Karpas-422 (cell line): ENCODE measurements at regions not wholly inside any gene's neighbourhood (a gene's known extent, or its start where the extent isn't known, plus 50 kb on each side); places are given as distances from the start of the nearest gene placed in this dataset.
A peak's percentile ranks its signal among the peaks of the same experiment; 100 is the strongest.
"Not testable (repeated sequence)": the region's sequence is repeated elsewhere in the genome, so short reads cannot be mapped to it uniquely, and the experiment has no call there.

Experiments used
- DNase-seq: peaks from one replicate; pipeline ENCODE4 v3.0.0-alpha.2; 2015
- H2AFZ ChIP-seq: fragments of 200-600 bp; sonication (generic); 2 replicates; pipeline ENCODE4 v1.6.1; 2014; ENCODE audit warnings: antibody characterized with exemption, low read length, mixed read lengths
- H3K27ac ChIP-seq: fragments of 200-600 bp; sonication (generic); 2 replicates; pipeline ENCODE4 v1.5.1; 2014; ENCODE audit warnings: mild to moderate bottlenecking, low read length, moderate library complexity
- H3K27me3 ChIP-seq: fragments of 200-600 bp; sonication (generic); 2 replicates; pipeline ENCODE4 v1.6.1; 2014; ENCODE audit warnings: low read length, mixed read lengths
- H3K36me3 ChIP-seq: fragments of 200-600 bp; sonication (generic); 2 replicates; pipeline ENCODE4 v1.6.1; 2014; ENCODE audit warnings: low read length, mixed read lengths; ENCODE audit not compliant: insufficient read depth
- H3K4me1 ChIP-seq: fragments of 200-600 bp; sonication (generic); 2 replicates; pipeline ENCODE4 v1.6.1; 2014; ENCODE audit warnings: mild to moderate bottlenecking, low read length, mixed read lengths
- H3K4me2 ChIP-seq: fragments of 200-600 bp; sonication (generic); 2 replicates; pipeline ENCODE4 v1.6.1; 2014; ENCODE audit warnings: low read length, low read depth, mild to moderate bottlenecking; ENCODE audit not compliant: poor library complexity, severe bottlenecking
- H3K4me3 ChIP-seq: fragments of 200-600 bp; sonication (generic); 2 replicates; pipeline ENCODE4 v1.5.1; 2014; ENCODE audit warnings: mild to moderate bottlenecking, antibody characterized with exemption, low read length, mixed read lengths
- H3K79me2 ChIP-seq: fragments of 200-600 bp; sonication (generic); 2 replicates; pipeline ENCODE4 v1.6.1; 2014; ENCODE audit warnings: mild to moderate bottlenecking, low read length, mixed read lengths
- H3K9ac ChIP-seq: fragments of 200-600 bp; sonication (generic); 2 replicates; pipeline ENCODE4 v1.6.0; 2014; ENCODE audit warnings: low read length
- H3K9me2 ChIP-seq: fragments of 200-600 bp; sonication (generic), shearing (Covaris generic); replicated peaks from 2 replicates; pipeline ENCODE4 v1.6.0; 2014; ENCODE audit warnings: mild to moderate bottlenecking, low read length, moderate library complexity; ENCODE audit not compliant: insufficient read depth
- H3K9me3 ChIP-seq: fragments of 300-700, 200-600 bp; sonication (generic); 2 replicates; pipeline ENCODE4 v1.6.1; 2014; ENCODE audit warnings: low read length, mixed read lengths
- H4K20me1 ChIP-seq: fragments of 200-600 bp; sonication (generic); 2 replicates; pipeline ENCODE4 v1.6.1; 2014; ENCODE audit warnings: mild to moderate bottlenecking, antibody characterized with exemption, low read length, low read depth; ENCODE audit not compliant: insufficient read depth

- not testable (repeated sequence) for H3K27me3 ChIP-seq, H3K36me3 ChIP-seq, H3K9ac ChIP-seq, H3K9me2 ChIP-seq, H3K4me3 ChIP-seq, H3K4me1 ChIP-seq, H2AFZ ChIP-seq, H3K79me2 ChIP-seq, H3K27ac ChIP-seq, H3K4me2 ChIP-seq, H4K20me1 ChIP-seq
- H3K9me3 ChIP-seq, result peaks cover 15% of the 10 kb centered on the region
- DNase-seq, result peak; percentile 5
Measured at GRCh38 chr14:19098732-19099131, 131.5 kb downstream of the POTEM start.

- not testable (repeated sequence) for H4K20me1 ChIP-seq, H3K27me3 ChIP-seq, H3K9me2 ChIP-seq, H2AFZ ChIP-seq, H3K36me3 ChIP-seq, H3K79me2 ChIP-seq, DNase-seq, H3K9ac ChIP-seq, H3K4me3 ChIP-seq, H3K27ac ChIP-seq, H3K4me2 ChIP-seq, H3K4me1 ChIP-seq
- peaks cover 15% of the 10 kb centered on the region for H3K9me3 ChIP-seq
Measured at GRCh38 chr14:19099336-19099735, 132.1 kb downstream of the POTEM start.

GRCh38 chr14:19099939-19100338 lies 132.7 kb downstream of the POTEM start:
- H3K9ac ChIP-seq, H3K27me3 ChIP-seq, H3K4me3 ChIP-seq, H3K36me3 ChIP-seq, H3K9me2 ChIP-seq, H3K4me2 ChIP-seq, DNase-seq, H3K27ac ChIP-seq, H2AFZ ChIP-seq, H4K20me1 ChIP-seq, H3K4me1 ChIP-seq, H3K79me2 ChIP-seq: not testable (repeated sequence)
- H3K9me3 ChIP-seq, result peaks cover 15% of the 10 kb centered on the region

GRCh38 chr14:19105551-19105950 lies 138.3 kb downstream of the POTEM start:
- not testable (repeated sequence) for H3K4me2 ChIP-seq, DNase-seq, H3K36me3 ChIP-seq, H3K9me2 ChIP-seq, H3K79me2 ChIP-seq, H3K27ac ChIP-seq, H3K27me3 ChIP-seq, H4K20me1 ChIP-seq, H3K4me1 ChIP-seq, H3K9me3 ChIP-seq, H3K9ac ChIP-seq, H3K4me3 ChIP-seq, H2AFZ ChIP-seq

- H3K9me2 ChIP-seq, H3K4me1 ChIP-seq, H3K4me2 ChIP-seq, H3K9me3 ChIP-seq, H3K79me2 ChIP-seq, H2AFZ ChIP-seq, H4K20me1 ChIP-seq, H3K4me3 ChIP-seq, H3K9ac ChIP-seq, H3K27me3 ChIP-seq, H3K27ac ChIP-seq, DNase-seq, H3K36me3 ChIP-seq: not testable (repeated sequence)
Measured at GRCh38 chr14:19109887-19110286, 142.7 kb downstream of the POTEM start.

- H4K20me1 ChIP-seq, H3K9me2 ChIP-seq, H2AFZ ChIP-seq, H3K79me2 ChIP-seq, H3K36me3 ChIP-seq, H3K27me3 ChIP-seq, H3K9me3 ChIP-seq, H3K27ac ChIP-seq, H3K4me2 ChIP-seq, H3K4me1 ChIP-seq, DNase-seq, H3K9ac ChIP-seq, H3K4me3 ChIP-seq: not testable (repeated sequence)
Measured at GRCh38 chr14:19120383-19120782, 153.1 kb downstream of the POTEM start.

GRCh38 chr14:19126269-19127051 lies 159.2 kb downstream of the POTEM start:
- H3K27me3 ChIP-seq, H3K36me3 ChIP-seq, H3K79me2 ChIP-seq, H4K20me1 ChIP-seq, H3K9ac ChIP-seq, H3K9me2 ChIP-seq, H3K27ac ChIP-seq, H3K4me1 ChIP-seq, H3K4me3 ChIP-seq, H2AFZ ChIP-seq, H3K4me2 ChIP-seq, DNase-seq, H3K9me3 ChIP-seq: not testable (repeated sequence)

GRCh38 chr14:19127664-19128435 lies 160.6 kb downstream of the POTEM start:
- not testable (repeated sequence) for H3K79me2 ChIP-seq, H3K9ac ChIP-seq, H3K36me3 ChIP-seq, H3K4me3 ChIP-seq, H3K9me3 ChIP-seq, H3K27me3 ChIP-seq, H3K27ac ChIP-seq, H3K9me2 ChIP-seq, H4K20me1 ChIP-seq, H2AFZ ChIP-seq, H3K4me1 ChIP-seq, H3K4me2 ChIP-seq
- peak; percentile 16 for DNase-seq
